ENCODE measurements at regions not wholly inside any gene's neighbourhood (a gene's known extent, or its start where the extent isn't known, plus 50 kb on each side); places are given as distances from the start of the nearest gene placed in this dataset.

- 72 to 85% (median 77%) methylated on average over 2 of the region's 2 CpGs for WGBS, 5 donors
- Histone ChIP-seq H3K4me1 (no peaks in the 10 kb centered on the region), H3K9me3 (peaks cover 0 to 12% (median 2%) of the 10 kb centered on the region in 8 donors), H3K4me3 (no peak overlapping the region), H3K36me3 (no peaks in the 10 kb centered on the region), H3K27me3 (replicated peaks in 1 of 7) (no peaks in the 10 kb centered on the region), H3K27ac (no peak overlapping the region)
- TF ChIP-seq POLR2AphosphoS5 (IDR thresholded peaks at IDR 0.05) (no peak), POLR2A (IDR thresholded peaks at IDR 0.05) (no peak)
- TF ChIP-seq, protein P1, sequence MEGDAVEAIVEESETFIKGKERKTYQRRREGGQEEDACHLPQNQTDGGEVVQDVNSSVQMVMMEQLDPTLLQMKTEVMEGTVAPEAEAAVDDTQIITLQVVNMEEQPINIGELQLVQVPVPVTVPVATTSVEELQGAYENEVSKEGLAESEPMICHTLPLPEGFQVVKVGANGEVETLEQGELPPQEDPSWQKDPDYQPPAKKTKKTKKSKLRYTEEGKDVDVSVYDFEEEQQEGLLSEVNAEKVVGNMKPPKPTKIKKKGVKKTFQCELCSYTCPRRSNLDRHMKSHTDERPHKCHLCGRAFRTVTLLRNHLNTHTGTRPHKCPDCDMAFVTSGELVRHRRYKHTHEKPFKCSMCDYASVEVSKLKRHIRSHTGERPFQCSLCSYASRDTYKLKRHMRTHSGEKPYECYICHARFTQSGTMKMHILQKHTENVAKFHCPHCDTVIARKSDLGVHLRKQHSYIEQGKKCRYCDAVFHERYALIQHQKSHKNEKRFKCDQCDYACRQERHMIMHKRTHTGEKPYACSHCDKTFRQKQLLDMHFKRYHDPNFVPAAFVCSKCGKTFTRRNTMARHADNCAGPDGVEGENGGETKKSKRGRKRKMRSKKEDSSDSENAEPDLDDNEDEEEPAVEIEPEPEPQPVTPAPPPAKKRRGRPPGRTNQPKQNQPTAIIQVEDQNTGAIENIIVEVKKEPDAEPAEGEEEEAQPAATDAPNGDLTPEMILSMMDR (IDR thresholded peaks at IDR 0.05 in 8 of 11, conservative IDR thresholded peaks at IDR 0.05 in 3 of 11) = no peak
- DNase-seq = no peak
- intact Hi-C loops (cut with DNase I; ENCODE audit: low total_unique reads) = no loop called here
These were observed 328.1 kb downstream of the ATP23 start for GRCh38 chr12:58269476-58269875.

DNA sequence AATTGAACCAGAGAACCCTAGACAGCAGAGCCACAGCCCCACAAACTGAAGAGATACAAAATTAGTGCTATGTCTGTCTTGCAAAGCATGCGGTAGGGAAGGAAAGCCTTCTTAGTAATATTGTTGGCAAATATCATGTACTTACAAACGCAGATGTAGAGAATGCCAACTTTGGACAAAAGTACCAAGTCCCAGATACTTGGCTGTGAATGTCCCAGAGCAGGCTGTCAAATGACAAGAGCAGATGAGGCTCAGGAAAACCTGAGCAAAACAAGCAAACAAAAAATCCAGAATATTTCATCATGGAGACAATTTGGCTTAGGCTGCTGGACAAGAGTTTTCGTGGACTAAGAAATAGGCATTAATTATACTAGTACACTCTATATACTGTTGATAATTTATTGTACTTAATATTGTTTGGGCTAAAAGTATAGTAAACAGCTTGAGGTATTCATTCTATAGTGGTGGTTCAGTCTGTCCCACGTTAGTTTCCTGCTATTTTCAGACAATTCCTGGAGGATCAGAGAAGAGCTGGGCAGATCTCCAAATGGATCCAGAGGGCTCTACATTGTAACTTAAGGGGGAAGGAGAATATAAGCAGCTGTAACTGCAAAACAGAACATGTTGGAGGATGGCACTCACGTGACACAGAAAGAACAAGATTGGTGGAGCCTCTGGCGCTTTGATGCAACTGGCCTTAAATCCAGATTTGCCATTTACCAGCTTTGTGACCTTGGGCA, 329.8 kb downstream of the ATP23 start:
- no peaks in the 10 kb centered on the region for H3K4me1 ChIP-seq
- intact Hi-C loops (cut with DNase I; ENCODE audit: low total_unique reads) = no loop called here
- DNase-seq = no peak

DNA sequence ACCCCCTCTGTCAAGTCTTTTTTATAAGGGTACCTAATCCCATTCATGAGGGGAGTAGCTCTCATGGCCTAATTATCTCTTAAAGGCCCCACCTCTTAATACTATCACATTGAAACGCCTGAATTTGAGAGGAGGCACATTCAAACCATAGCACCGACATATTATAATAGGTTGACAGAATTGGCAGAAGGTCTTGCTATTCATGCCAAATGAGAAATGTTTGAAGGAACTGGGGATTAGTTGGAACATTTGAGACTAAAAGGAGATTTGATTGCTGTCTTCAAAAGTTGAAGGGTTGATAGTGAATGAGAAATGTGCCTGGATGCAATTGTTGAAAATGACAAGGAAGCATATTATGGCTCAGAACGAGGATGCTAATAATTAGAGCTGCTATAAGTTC, 331.1 kb downstream of the ATP23 start:
- Histone ChIP-seq H3K4me1 (no peaks in the 10 kb centered on the region), H3K36me3 (no peaks in the 10 kb centered on the region), H3K4me3 (no peak overlapping the region), H3K9me3 (peaks cover 0 to 22% (median 17%) of the 10 kb centered on the region in 8 donors), H3K27ac (no peak overlapping the region), H3K27me3 (replicated peaks in 1 of 7) (no peaks in the 10 kb centered on the region)
- no peak for DNase-seq
- WGBS, 5 donors = 70 to 83% (median 75%) methylated on average over 3 of the region's 3 CpGs
- intact Hi-C loops (cut with DNase I; ENCODE audit: low total_unique reads) = no loop called here
- no peak for TF ChIP-seq POLR2A (IDR thresholded peaks at IDR 0.05)
- no peak for TF ChIP-seq POLR2AphosphoS5 (IDR thresholded peaks at IDR 0.05)
- TF ChIP-seq, protein P1 (IDR thresholded peaks at IDR 0.05 in 8 of 11, conservative IDR thresholded peaks at IDR 0.05 in 3 of 11) = no peak

More for the DNA sequence above, 329.8 kb downstream of the ATP23 start:
- no peak overlapping the region for H3K4me3 ChIP-seq
- no peaks in the 10 kb centered on the region for H3K36me3 ChIP-seq
- 73 to 83% (median 79%) methylated on average over 6 of the region's 6 CpGs for WGBS, 5 donors
- H3K27ac ChIP-seq = no peak overlapping the region
- H3K9me3 ChIP-seq = peaks cover 0 to 14% (median 5%) of the 10 kb centered on the region in 8 donors
- TF ChIP-seq, protein P1 (IDR thresholded peaks at IDR 0.05 in 8 of 11, conservative IDR thresholded peaks at IDR 0.05 in 3 of 11) = no peak
- no peaks in the 10 kb centered on the region for H3K27me3 ChIP-seq (replicated peaks in 1 of 7)

- no peaks in the 10 kb centered on the region for H3K4me1 ChIP-seq
- no peak for DNase-seq
- WGBS, 5 donors = 69 to 97% (median 90%) methylated on average over 1 of the region's 1 CpG
- TF ChIP-seq, protein P1 (IDR thresholded peaks at IDR 0.05 in 8 of 11, conservative IDR thresholded peaks at IDR 0.05 in 3 of 11) = no peak
- TF ChIP-seq POLR2AphosphoS5 (IDR thresholded peaks at IDR 0.05) (no peak), POLR2A (IDR thresholded peaks at IDR 0.05) (no peak)
- H3K27me3 ChIP-seq (replicated peaks in 1 of 7) = no peaks in the 10 kb centered on the region
- peaks cover 0 to 64% (median 56%) of the 10 kb centered on the region in 8 donors for H3K9me3 ChIP-seq
- H3K27ac ChIP-seq = no peak overlapping the region
- intact Hi-C loops (cut with DNase I; ENCODE audit: low total_unique reads) = no loop called here
- H3K36me3 ChIP-seq = no peaks in the 10 kb centered on the region
- no peak overlapping the region for H3K4me3 ChIP-seq
These were observed 335.9 kb downstream of the ATP23 start for GRCh38 chr12:58277231-58277630.

Data from spleen (tissue), 11 donors.